Brain microvascular endothelial cell (primary cell): ENCODE measurements at regions not wholly inside any gene's neighbourhood (a gene's known extent, or its start where the extent isn't known, plus 50 kb on each side); places are given as distances from the start of the nearest gene placed in this dataset.

Experiments
- DNase-seq: peaks from one replicate; pipeline ENCODE4 v3.0.0-alpha.2; 2020
- H3K27ac ChIP-seq: fragments of 250-450 bp; sonication (Bioruptor Pico); 2 replicates; pipeline ENCODE4 v1.5.1; 2020; ENCODE audit warnings: mild to moderate bottlenecking, moderate library complexity
- H3K27me3 ChIP-seq: fragments of 250-450 bp; sonication (Bioruptor Pico); replicated peaks from 2 replicates; pipeline ENCODE4 v1.5.1; 2020; ENCODE audit warnings: mild to moderate bottlenecking
- H3K36me3 ChIP-seq: fragments of 250-450 bp; sonication (Bioruptor Pico); replicated peaks from 2 replicates; pipeline ENCODE4 v1.5.1; 2020; ENCODE audit warnings: mild to moderate bottlenecking
- H3K4me3 ChIP-seq: 2 replicates; pipeline ENCODE4 v1.5.1; 2011; ENCODE audit warnings: low read depth, mild to moderate bottlenecking, control low read depth, low read length, moderate library complexity
- CTCF ChIP-seq: IDR thresholded peaks from 2 replicates; pipeline ENCODE4 v1.5.1; 2011; ENCODE audit warnings: low read depth, mild to moderate bottlenecking, moderate library complexity, low read length, control low read depth, inconsistent platforms; ENCODE audit errors: missing control alignments
- in situ Hi-C: cut with HindIII; loops from 2 replicates; pipeline ENCODE4 v1.10.0; 2017; ENCODE audit warnings: low sequenced_read_pairs, low pct_ligation_motif_present

DNA sequence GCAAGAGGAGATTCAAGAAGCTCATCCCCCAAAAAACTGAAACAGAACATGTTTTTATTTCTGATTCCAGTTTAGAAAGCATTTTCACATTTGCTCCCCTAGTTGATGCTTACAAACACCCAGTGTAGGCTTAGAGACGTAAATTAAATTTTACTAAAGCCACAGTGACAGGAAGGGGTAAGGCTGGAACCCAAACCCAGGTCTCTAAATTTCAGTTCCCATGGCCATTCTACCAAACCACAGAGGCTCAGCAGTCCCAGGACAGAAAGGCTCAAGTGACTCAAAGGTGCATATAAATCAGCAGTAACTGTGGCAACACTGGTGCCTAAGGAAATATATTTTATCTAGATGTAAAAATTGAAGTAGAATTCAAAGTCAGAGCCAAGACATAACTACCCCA lies 128.7 kb downstream of the CEP120 start:
- DNase-seq = no peak
- no peak overlapping the region for H3K4me3 ChIP-seq
- H3K36me3 ChIP-seq = no peaks in the 10 kb centered on the region
- H3K27me3 ChIP-seq = no peaks in the 10 kb centered on the region
- no peak for TF ChIP-seq CTCF
- in situ Hi-C loops = no loop called here
- H3K27ac ChIP-seq = no peak overlapping the region

- no peak for TF ChIP-seq CTCF
- H3K36me3 ChIP-seq = no peaks in the 10 kb centered on the region
- H3K4me3 ChIP-seq = no peak overlapping the region
- in situ Hi-C loops = no loop called here
- no peak overlapping the region for H3K27ac ChIP-seq
- DNase-seq = no peak
- no peaks in the 10 kb centered on the region for H3K27me3 ChIP-seq
Measured at GRCh38 chr5:123289210-123289609, 134.0 kb downstream of the CEP120 start.

DNA sequence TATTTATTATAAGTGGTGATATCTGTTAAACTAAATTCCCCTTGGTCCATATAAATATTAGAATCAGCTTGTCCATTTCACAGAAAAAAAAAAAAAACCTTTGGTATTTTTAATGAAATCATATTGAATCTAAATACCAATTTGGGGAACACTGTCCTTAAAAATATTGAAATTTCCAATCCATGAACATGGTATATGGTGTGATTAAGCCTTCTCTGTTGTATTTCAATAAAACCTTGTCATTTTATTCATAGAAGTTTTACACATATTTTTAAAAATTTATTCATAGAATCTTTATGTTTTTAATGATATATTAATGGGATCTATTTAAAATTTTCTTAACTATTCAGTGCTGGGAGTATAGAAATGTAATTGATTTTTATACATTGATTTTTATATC lies 135.3 kb downstream of the CEP120 start:
- TF ChIP-seq CTCF = no peak
- H3K4me3 ChIP-seq = no peak overlapping the region
- no peak for DNase-seq
- no peaks in the 10 kb centered on the region for H3K27me3 ChIP-seq
- no peaks in the 10 kb centered on the region for H3K36me3 ChIP-seq
- no peak overlapping the region for H3K27ac ChIP-seq
- in situ Hi-C loops = no loop called here

DNA sequence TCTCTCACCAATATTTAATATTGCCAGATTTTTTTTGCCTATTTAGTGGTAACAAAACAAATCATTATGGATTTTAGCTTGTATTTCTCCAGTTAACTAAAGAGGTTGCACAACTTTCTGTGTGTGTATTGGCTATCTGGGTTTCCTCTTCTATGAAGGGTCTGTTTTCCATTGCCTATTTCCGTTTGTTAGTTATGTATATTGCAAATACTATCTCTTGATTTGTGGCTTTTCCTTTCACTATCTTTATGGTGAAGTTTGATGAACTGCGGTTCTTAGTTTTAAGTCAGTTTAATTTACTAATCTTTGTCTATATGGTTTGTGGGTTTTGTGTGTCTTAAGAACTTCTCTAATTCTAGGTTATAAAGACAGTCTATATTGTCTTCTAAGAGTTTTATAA lies 136.3 kb downstream of the CEP120 start:
- no peak overlapping the region for H3K27ac ChIP-seq
- in situ Hi-C loops = no loop called here
- no peaks in the 10 kb centered on the region for H3K36me3 ChIP-seq
- H3K27me3 ChIP-seq = no peaks in the 10 kb centered on the region
- no peak for TF ChIP-seq CTCF
- no peak overlapping the region for H3K4me3 ChIP-seq
- no peak for DNase-seq

DNA sequence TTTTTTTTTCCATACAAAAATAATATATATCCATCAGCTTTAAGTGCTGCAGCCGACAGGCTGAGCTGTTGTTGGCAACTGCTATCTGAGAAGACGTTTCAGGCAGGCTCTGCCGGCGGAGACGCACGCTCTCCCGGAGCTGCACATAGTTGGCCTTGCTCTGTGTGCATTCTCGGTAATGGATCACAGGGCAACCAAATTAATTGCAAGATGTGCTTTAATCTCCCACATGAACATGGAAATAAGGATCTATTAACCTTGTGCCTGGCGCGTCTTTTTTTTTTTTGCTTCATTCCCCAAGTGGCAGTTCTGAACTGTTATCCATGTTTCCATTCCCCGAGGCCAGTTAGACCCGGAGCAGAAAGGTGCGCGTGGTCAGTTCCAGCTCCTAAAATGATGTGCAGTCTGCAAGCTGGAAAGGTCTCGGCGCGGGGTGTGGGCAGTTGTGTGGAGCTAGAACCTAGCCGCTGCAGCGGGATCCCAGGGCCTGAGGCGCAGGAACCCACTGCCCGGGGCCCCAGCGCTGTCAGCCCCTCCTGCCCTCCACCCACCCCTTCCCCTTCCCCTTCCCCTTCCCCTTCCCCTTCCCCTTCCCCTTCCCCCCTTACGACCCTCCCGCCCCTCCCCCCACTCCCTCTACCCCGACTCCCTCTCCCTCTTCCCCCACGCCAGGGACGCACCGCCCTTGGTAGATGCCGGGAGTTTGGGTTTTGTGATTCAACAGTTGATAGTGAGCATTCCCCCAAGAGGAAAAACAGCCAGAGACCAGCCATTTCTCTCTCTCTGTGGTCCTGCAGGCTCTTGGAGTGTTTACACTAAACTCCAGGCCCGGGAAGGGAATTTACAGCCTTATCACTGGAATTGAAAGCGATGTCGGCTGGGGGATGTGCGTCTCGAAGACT lies 137.8 kb downstream of the CEP120 start:
- Histone ChIP-seq H3K36me3 (no peaks in the 10 kb centered on the region), H3K27me3 (no peaks in the 10 kb centered on the region), H3K27ac (no peak overlapping the region), H3K4me3 (peak overlapping the region; percentile 47)
- in situ Hi-C loops = no loop called here
- no peak for TF ChIP-seq CTCF
- DNase-seq = peak; percentile 41

GRCh38 chr5:123283499-123283898 lies 139.7 kb downstream of the CEP120 start:
- no peaks in the 10 kb centered on the region for H3K27me3 ChIP-seq
- in situ Hi-C loops = no loop called here

More at GRCh38 chr5:123283499-123283898, 139.7 kb downstream of the CEP120 start:
- Histone ChIP-seq H3K27ac (no peak overlapping the region), H3K4me3 (no peak overlapping the region), H3K36me3 (no peaks in the 10 kb centered on the region)
- no peak for DNase-seq
- TF ChIP-seq CTCF = no peak
